Peyer's patch (tissue), 4 donors: ENCODE measurements at regions not wholly inside any gene's neighbourhood (a gene's known extent, or its start where the extent isn't known, plus 50 kb on each side); places are given as distances from the start of the nearest gene placed in this dataset.

Experiments
- POLR2A ChIP-seq, 2 donors: fragments of 450-650 bp; IDR thresholded peaks; one replicate each; pipeline ENCODE4 v1.5.1; 2017; ENCODE audit warnings: antibody characterized with exemption in 2 of 2, mild to moderate bottlenecking in 2 of 2, moderate library complexity in 2 of 2
- TF ChIP-seq, protein P1 (sequence below), 6 experiments: fragments of 450-650 bp in 4 of 6; fragments of 200-600 bp in 2 of 6; sonication (generic) in 1 of 6; IDR thresholded peaks; one replicate each; pipeline ENCODE4 v1.5.1; 2017 to 2019; ENCODE audit warnings: antibody characterized with exemption in 6 of 6, mild to moderate bottlenecking in 3 of 6, moderate library complexity in 1 of 6

DNA sequence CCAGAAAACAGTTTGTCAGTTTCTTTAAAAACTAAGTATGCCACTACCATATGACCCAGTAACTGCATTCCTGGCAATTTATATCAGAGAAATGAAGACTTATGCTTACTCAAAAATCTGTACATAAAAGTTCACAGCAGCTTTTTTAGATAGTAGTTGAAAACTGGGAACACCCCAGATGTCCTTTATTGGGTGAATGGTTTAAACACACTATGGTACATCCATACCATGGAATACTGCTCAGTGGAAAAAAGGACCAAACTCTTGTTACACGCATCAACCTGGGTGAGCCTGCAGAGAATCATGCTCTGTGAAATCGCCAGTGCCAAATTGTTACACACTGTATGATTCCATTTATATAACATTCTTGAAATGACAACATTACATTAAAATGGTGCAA, 127.6 kb upstream of the RET start:
- TF ChIP-seq, protein P1, sequence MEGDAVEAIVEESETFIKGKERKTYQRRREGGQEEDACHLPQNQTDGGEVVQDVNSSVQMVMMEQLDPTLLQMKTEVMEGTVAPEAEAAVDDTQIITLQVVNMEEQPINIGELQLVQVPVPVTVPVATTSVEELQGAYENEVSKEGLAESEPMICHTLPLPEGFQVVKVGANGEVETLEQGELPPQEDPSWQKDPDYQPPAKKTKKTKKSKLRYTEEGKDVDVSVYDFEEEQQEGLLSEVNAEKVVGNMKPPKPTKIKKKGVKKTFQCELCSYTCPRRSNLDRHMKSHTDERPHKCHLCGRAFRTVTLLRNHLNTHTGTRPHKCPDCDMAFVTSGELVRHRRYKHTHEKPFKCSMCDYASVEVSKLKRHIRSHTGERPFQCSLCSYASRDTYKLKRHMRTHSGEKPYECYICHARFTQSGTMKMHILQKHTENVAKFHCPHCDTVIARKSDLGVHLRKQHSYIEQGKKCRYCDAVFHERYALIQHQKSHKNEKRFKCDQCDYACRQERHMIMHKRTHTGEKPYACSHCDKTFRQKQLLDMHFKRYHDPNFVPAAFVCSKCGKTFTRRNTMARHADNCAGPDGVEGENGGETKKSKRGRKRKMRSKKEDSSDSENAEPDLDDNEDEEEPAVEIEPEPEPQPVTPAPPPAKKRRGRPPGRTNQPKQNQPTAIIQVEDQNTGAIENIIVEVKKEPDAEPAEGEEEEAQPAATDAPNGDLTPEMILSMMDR (IDR thresholded peaks at IDR 0.05), result no peak
- TF ChIP-seq POLR2A (IDR thresholded peaks at IDR 0.05), result no peak
